GM12874 (cell line): ENCODE measurements at regions not wholly inside any gene's neighbourhood (a gene's known extent, or its start where the extent isn't known, plus 50 kb on each side); places are given as distances from the start of the nearest gene placed in this dataset.

ENCODE experiments used
- CTCF ChIP-seq: IDR thresholded peaks from 2 replicates; pipeline ENCODE4 v1.5.1; 2011; ENCODE audit warnings: low read depth, mild to moderate bottlenecking, control low read depth, low read length, moderate library complexity; ENCODE audit not compliant: insufficient read depth

GRCh38 chr2:41457026-41457425, 590.8 kb upstream of the PKDCC start:
- no peak for TF ChIP-seq CTCF

GRCh38 chr2:41460661-41461060, 587.2 kb upstream of the PKDCC start:
- no peak for TF ChIP-seq CTCF

- no peak for TF ChIP-seq CTCF
These were observed 583.4 kb upstream of the PKDCC start for GRCh38 chr2:41464395-41464794.

GRCh38 chr2:41475959-41476358, 571.9 kb upstream of the PKDCC start:
- no peak for TF ChIP-seq CTCF

GRCh38 chr2:41482659-41483058, 565.2 kb upstream of the PKDCC start:
- no peak for TF ChIP-seq CTCF

- no peak for TF ChIP-seq CTCF
These were observed 564.6 kb upstream of the PKDCC start for GRCh38 chr2:41483226-41483625.

- no peak for TF ChIP-seq CTCF
These were observed 563.6 kb upstream of the PKDCC start for GRCh38 chr2:41483982-41484857.
